H1 (cell line): ENCODE measurements at regions not wholly inside any gene's neighbourhood (a gene's known extent, or its start where the extent isn't known, plus 50 kb on each side); places are given as distances from the start of the nearest gene placed in this dataset.

Experiments
- ATF2 ChIP-seq: IDR thresholded peaks from 2 replicates; pipeline ENCODE4 v1.6.1; 2012; ENCODE audit warnings: low read length, inconsistent platforms
- CHD1 ChIP-seq: IDR thresholded peaks from 2 replicates; pipeline ENCODE4 v1.6.1; 2012; ENCODE audit warnings: low read depth, low read length, improper control_type of control experiment
- CHD2 ChIP-seq: IDR thresholded peaks from 2 replicates; pipeline ENCODE4 v1.6.1; 2012; ENCODE audit warnings: low read length, improper control_type of control experiment
- CTCF ChIP-seq, 3 experiments: IDR thresholded peaks; 1 replicate in 2 of 3; 2 replicates in 1 of 3; pipeline versions ENCODE4 v1.5.1 to v1.6.1; 2011; ENCODE audit warnings: low read length in 3 of 3, mild to moderate bottlenecking in 3 of 3, inconsistent platforms in 2 of 3, low read depth in 1 of 3, moderate library complexity in 1 of 3; ENCODE audit not compliant: insufficient read depth in 1 of 3; ENCODE audit errors: control extremely low read depth in 1 of 3
- EP300 ChIP-seq, 2 experiments: IDR thresholded peaks; 1 replicate in 1 of 2; 2 replicates in 1 of 2; pipeline ENCODE4 v1.6.1; 2011 to 2012; ENCODE audit warnings: low read depth in 2 of 2, low read length in 2 of 2, mild to moderate bottlenecking in 2 of 2, borderline replicate concordance in 1 of 2, inconsistent platforms in 1 of 2, moderate library complexity in 1 of 2
- EZH2 ChIP-seq: fragments of 200-600 bp; sonication (generic); IDR thresholded peaks from 2 replicates; pipeline ENCODE4 v1.7.1; 2012; ENCODE audit warnings: low read depth, mild to moderate bottlenecking, moderate library complexity, low read length, inconsistent platforms; ENCODE audit not compliant: severe bottlenecking
- TAF1 ChIP-seq: IDR thresholded peaks from 2 replicates; pipeline ENCODE4 v1.6.1; 2011; ENCODE audit warnings: mild to moderate bottlenecking, low read depth, low read length
- TF ChIP-seq, protein P1 (sequence below): IDR thresholded peaks from 2 replicates; pipeline ENCODE4 v1.6.1; 2012; ENCODE audit warnings: inconsistent platforms

GRCh38 chr15:96553006-96553405 lies 222.5 kb downstream of the NR2F2 start:
- TF ChIP-seq EZH2 (no peak), EP300 (IDR thresholded peaks at IDR 0.05; ENCODE audit: borderline replicate concordance in 1 of 2, low read depth in 2 of 2, low read length in 2 of 2) (no peak), CTCF (IDR thresholded peaks at IDR 0.05; ENCODE audit: control extremely low read depth in 1 of 3, insufficient read depth in 1 of 3, low read depth in 1 of 3, low read length in 3 of 3) (no peak), ATF2 (no peak), TAF1 (no peak), CHD2 (no peak), CHD1 (no peak)
- TF ChIP-seq, protein P1, sequence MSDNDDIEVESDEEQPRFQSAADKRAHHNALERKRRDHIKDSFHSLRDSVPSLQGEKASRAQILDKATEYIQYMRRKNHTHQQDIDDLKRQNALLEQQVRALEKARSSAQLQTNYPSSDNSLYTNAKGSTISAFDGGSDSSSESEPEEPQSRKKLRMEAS = no peak
